Chondrocyte (in vitro differentiated cells): ENCODE measurements at regions not wholly inside any gene's neighbourhood (a gene's known extent, or its start where the extent isn't known, plus 50 kb on each side); places are given as distances from the start of the nearest gene placed in this dataset.

Experiments used
- DNase-seq: peaks from one replicate; pipeline ENCODE4 v3.0.0; 2021; ENCODE audit warnings: mixed read lengths, low spot score
- H3K27ac Mint-ChIP-seq: one replicate; pipeline ENCODE4 v1.8.0; 2021; ENCODE audit warnings: mild to moderate bottlenecking, moderate library complexity, mixed read lengths; ENCODE audit not compliant: unreplicated experiment
- H3K27me3 Mint-ChIP-seq: 2 replicates; pipeline ENCODE4 v1.8.0; 2021; ENCODE audit warnings: low read depth, mixed read lengths
- H3K36me3 Mint-ChIP-seq: 2 replicates; pipeline ENCODE4 v1.8.0; 2021; ENCODE audit warnings: low read depth, mixed read lengths
- H3K4me1 Mint-ChIP-seq: 2 replicates; pipeline ENCODE4 v1.8.0; 2021; ENCODE audit warnings: low read depth, mild to moderate bottlenecking, mixed read lengths
- H3K4me3 Mint-ChIP-seq: one replicate; pipeline ENCODE4 v1.8.0; 2021; ENCODE audit warnings: mild to moderate bottlenecking, moderate library complexity, mixed read lengths; ENCODE audit not compliant: unreplicated experiment
- H3K9me3 Mint-ChIP-seq: 2 replicates; pipeline ENCODE4 v1.8.0; 2021; ENCODE audit warnings: low read depth, mixed read lengths
- CTCF ChIP-seq: fragments of 200-600 bp; sonication (generic); IDR thresholded peaks from 2 replicates; pipeline ENCODE4 v1.5.0; 2021; ENCODE audit warnings: antibody characterized with exemption, mild to moderate bottlenecking, moderate library complexity

- Mint-ChIP-seq H3K27me3 (no peaks in the 10 kb centered on the region), H3K4me3 (no peak overlapping the region), H3K36me3 (no peaks in the 10 kb centered on the region), H3K27ac (no peak overlapping the region), H3K9me3 (peaks cover 4% of the 10 kb centered on the region), H3K4me1 (no peaks in the 10 kb centered on the region)
- no peak for DNase-seq
- no peak for TF ChIP-seq CTCF
Measured at GRCh38 chr14:98736701-98737338, 535.2 kb downstream of the BCL11B start.

GRCh38 chr14:98741523-98741922, 530.5 kb downstream of the BCL11B start:
- H3K4me3 Mint-ChIP-seq = no peak overlapping the region
- H3K9me3 Mint-ChIP-seq = no peaks in the 10 kb centered on the region
- H3K36me3 Mint-ChIP-seq = no peaks in the 10 kb centered on the region
- H3K4me1 Mint-ChIP-seq = no peaks in the 10 kb centered on the region
- DNase-seq = no peak
- no peak for TF ChIP-seq CTCF
- no peak overlapping the region for H3K27ac Mint-ChIP-seq
- no peaks in the 10 kb centered on the region for H3K27me3 Mint-ChIP-seq

- Mint-ChIP-seq H3K4me1 (no peaks in the 10 kb centered on the region), H3K9me3 (no peaks in the 10 kb centered on the region), H3K4me3 (no peak overlapping the region), H3K27ac (no peak overlapping the region), H3K36me3 (no peaks in the 10 kb centered on the region), H3K27me3 (no peaks in the 10 kb centered on the region)
- no peak for TF ChIP-seq CTCF
- no peak for DNase-seq
Measured at GRCh38 chr14:98742001-98742400, 530.0 kb downstream of the BCL11B start.

GRCh38 chr14:98743536-98743935, 528.5 kb downstream of the BCL11B start:
- Mint-ChIP-seq H3K4me1 (no peaks in the 10 kb centered on the region), H3K9me3 (no peaks in the 10 kb centered on the region)
- no peak for DNase-seq

GRCh38 chr14:98748966-98749365, 523.0 kb downstream of the BCL11B start:
- no peak overlapping the region for H3K4me3 Mint-ChIP-seq
- no peak overlapping the region for H3K27ac Mint-ChIP-seq
- DNase-seq = no peak
- H3K27me3 Mint-ChIP-seq = peaks cover 15% of the 10 kb centered on the region
- no peaks in the 10 kb centered on the region for H3K4me1 Mint-ChIP-seq
- H3K36me3 Mint-ChIP-seq = no peaks in the 10 kb centered on the region
- TF ChIP-seq CTCF = no peak
- no peaks in the 10 kb centered on the region for H3K9me3 Mint-ChIP-seq

More at GRCh38 chr14:98743536-98743935, 528.5 kb downstream of the BCL11B start:
- Mint-ChIP-seq H3K27ac (no peak overlapping the region), H3K36me3 (no peaks in the 10 kb centered on the region), H3K4me3 (no peak overlapping the region), H3K27me3 (peaks cover 3% of the 10 kb centered on the region)
- no peak for TF ChIP-seq CTCF
